Right lobe of liver (tissue), 6 donors: ENCODE measurements at regions not wholly inside any gene's neighbourhood (a gene's known extent, or its start where the extent isn't known, plus 50 kb on each side); places are given as distances from the start of the nearest gene placed in this dataset.

Experiments used
- ATAC-seq, 4 donors: fragments of 200-7000 bp; cut with Tn5 transposase; one replicate each; pipeline ENCODE4 v1.9.1; 2020; ENCODE audit warnings: mild to moderate bottlenecking in 4 of 4, moderate library complexity in 4 of 4
- DNase-seq, 3 donors: peaks; one replicate each; pipeline ENCODE4 v3.0.0-alpha.2; 2020
- H3K27ac ChIP-seq, 3 donors: fragments of 200-600 bp; one replicate each; pipeline ENCODE4 v1.8.0; 2022
- H3K27me3 ChIP-seq, 2 donors: fragments of 200-600 bp; one replicate each; pipeline ENCODE4 v1.8.0; 2022
- H3K36me3 ChIP-seq, 4 donors: fragments of 200-600 bp; sonication (generic) in 1 of 4; one replicate each; pipeline versions ENCODE4 v1.5.1 to v1.8.0; 2017 to 2022; ENCODE audit warnings: control low read depth in 1 of 4
- H3K4me1 ChIP-seq, 4 donors: fragments of 200-600 bp; sonication (generic) in 1 of 4; one replicate each; pipeline versions ENCODE4 v1.5.1 to v1.8.0; 2017 to 2022; ENCODE audit warnings: control low read depth in 1 of 4
- H3K4me3 ChIP-seq, 3 donors: fragments of 200-600 bp; one replicate each; pipeline ENCODE4 v1.8.0; 2022
- H3K9me3 ChIP-seq, 4 donors: fragments of 200-600 bp; sonication (generic) in 1 of 4; one replicate each; pipeline versions ENCODE4 v1.5.1 to v1.8.0; 2017 to 2022; ENCODE audit warnings: control low read depth in 1 of 4
- POLR2A ChIP-seq: fragments of 450-650 bp; IDR thresholded peaks from one replicate; pipeline ENCODE4 v1.6.1; 2017; ENCODE audit warnings: antibody characterized with exemption, mild to moderate bottlenecking
- WGBS: methylation state at CpG from one replicate; pipeline ENCODE4 v1.1.6; 2018; ENCODE audit warnings: low coverage, low lambda C conversion rate; ENCODE audit not compliant: insufficient coverage; ENCODE audit errors: missing lambda C conversion rate; 5-methylcytosine and 5-hydroxymethylcytosine counted together
- intact Hi-C, 2 donors: fragments of 100-400 bp; cut with DNase I; formaldehyde crosslinking; loops; one replicate each; pipeline versions ENCODE4 v1.11.2 to v1.14.1; 2022
- TF ChIP-seq, protein P1 (sequence below), 4 donors: fragments of 200-600 bp in 3 of 4; fragments of 450-650 bp in 1 of 4; IDR thresholded peaks; one replicate each; pipeline versions ENCODE4 v1.5.1 to v1.8.0; 2016 to 2022; ENCODE audit warnings: antibody characterized with exemption in 4 of 4, mild to moderate bottlenecking in 2 of 4
- donor health status: DM: no; HTN: yes; CAD: no.
- donor health status: DM: no; HTN: no; CAD: no.
- donor health status: DM: no; HTN: no; CAD: no.
- donor health status: DM: no; HTN: yes; CAD: no.
- donor health status: DM: no; HTN: yes; CAD: no.

DNA sequence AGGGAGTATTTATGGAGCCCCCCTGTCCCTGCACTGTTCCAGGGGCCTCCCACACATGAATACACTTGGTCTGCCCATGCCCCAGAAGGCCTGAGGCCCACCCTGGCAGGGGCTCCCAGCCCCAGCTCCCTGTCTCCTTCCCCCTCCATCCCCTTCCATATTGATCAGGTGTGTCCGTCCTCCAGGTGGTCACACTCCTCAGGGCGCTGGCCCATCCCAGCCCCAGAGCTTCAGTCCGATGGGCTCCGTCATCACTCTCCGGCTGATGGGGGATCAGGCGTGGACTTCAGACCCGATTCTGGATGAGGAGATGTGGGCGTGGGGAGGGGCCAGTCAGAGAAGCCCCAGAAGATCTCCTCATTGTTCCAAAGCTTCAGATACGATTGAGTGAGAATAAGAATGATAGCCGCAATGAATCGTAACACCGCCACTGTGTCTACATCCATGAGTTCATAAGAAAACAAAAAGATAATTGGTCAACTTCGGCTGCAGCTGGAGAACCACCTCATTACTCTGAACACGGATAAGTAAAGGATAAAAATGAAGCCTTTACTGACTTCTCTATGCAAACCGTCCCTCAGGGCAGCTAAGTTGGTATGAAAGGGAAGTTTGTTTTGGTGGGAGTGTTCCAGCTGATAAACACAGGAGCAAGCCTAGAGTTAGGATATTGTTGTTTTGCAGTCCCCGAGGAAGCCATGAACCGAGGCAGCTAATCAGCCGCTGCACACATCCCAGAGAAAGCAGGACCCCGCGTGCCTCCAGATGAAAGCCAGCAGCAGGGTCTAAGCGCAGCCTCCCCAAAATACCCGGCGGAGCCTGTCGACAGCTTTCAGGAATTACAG is 279.5 kb downstream of the NDUFA10 start:
- no peak for ATAC-seq
- Histone ChIP-seq H3K36me3 (no peaks in the 10 kb centered on the region), H3K27me3 (no peaks in the 10 kb centered on the region), H3K27ac (no peak overlapping the region), H3K4me1 (no peaks in the 10 kb centered on the region), H3K9me3 (no peaks in the 10 kb centered on the region), H3K4me3 (no peak overlapping the region)
- intact Hi-C loops, result no loop called here
- no peak for DNase-seq
- 43% methylated on average over 21 of the region's 24 CpGs for WGBS
- TF ChIP-seq, protein P1, sequence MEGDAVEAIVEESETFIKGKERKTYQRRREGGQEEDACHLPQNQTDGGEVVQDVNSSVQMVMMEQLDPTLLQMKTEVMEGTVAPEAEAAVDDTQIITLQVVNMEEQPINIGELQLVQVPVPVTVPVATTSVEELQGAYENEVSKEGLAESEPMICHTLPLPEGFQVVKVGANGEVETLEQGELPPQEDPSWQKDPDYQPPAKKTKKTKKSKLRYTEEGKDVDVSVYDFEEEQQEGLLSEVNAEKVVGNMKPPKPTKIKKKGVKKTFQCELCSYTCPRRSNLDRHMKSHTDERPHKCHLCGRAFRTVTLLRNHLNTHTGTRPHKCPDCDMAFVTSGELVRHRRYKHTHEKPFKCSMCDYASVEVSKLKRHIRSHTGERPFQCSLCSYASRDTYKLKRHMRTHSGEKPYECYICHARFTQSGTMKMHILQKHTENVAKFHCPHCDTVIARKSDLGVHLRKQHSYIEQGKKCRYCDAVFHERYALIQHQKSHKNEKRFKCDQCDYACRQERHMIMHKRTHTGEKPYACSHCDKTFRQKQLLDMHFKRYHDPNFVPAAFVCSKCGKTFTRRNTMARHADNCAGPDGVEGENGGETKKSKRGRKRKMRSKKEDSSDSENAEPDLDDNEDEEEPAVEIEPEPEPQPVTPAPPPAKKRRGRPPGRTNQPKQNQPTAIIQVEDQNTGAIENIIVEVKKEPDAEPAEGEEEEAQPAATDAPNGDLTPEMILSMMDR (IDR thresholded peaks at IDR 0.05), result no peak
- no peak for TF ChIP-seq POLR2A

DNA sequence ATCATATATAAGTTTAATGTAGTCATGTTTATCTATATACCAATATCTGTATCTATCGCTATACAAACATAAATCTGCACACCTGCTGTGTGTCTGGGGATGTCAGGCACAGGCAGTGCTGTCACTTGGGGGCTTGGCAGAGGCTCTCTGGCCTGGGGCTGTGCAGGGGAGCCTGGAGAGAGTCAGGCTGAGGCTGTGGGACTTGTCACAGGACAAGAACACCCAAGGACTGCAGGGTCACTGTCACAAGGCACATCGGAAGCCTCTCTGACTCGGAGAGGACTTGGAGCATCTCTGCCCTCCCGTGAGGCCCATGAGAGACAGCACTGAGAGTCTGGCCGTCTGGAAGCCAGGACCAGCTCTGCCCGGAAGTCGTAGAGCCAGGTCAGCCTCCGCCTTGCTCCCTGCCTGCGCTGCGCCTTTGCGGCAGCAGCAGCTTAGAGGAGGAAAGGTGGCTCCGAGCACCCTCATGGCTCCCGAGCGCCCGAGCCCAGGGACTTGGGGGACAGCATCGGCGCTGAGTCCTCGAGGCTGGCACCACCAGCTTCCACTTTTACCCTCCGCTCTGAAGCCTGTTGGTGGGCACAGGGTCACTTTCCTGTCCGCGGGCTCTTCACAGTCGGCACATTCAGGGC is 280.3 kb downstream of the NDUFA10 start:
- no peaks in the 10 kb centered on the region for H3K27me3 ChIP-seq
- ATAC-seq, result no peak
- TF ChIP-seq POLR2A, result no peak
- TF ChIP-seq, protein P1 (IDR thresholded peaks at IDR 0.05), result no peak
- H3K4me3 ChIP-seq, result no peak overlapping the region
- H3K4me1 ChIP-seq, result no peaks in the 10 kb centered on the region
- no peak for DNase-seq
- intact Hi-C loops, result no loop called here
- WGBS, result 78% methylated on average over 1 of the region's 22 CpGs
- H3K9me3 ChIP-seq, result no peaks in the 10 kb centered on the region
- no peaks in the 10 kb centered on the region for H3K36me3 ChIP-seq
- H3K27ac ChIP-seq, result no peak overlapping the region

- intact Hi-C loops, result no loop called here
- no peak for TF ChIP-seq POLR2A
- TF ChIP-seq, protein P1 (IDR thresholded peaks at IDR 0.05), result no peak
- Histone ChIP-seq H3K36me3 (no peaks in the 10 kb centered on the region), H3K9me3 (no peaks in the 10 kb centered on the region), H3K4me3 (no peak overlapping the region), H3K4me1 (no peaks in the 10 kb centered on the region), H3K27me3 (no peaks in the 10 kb centered on the region), H3K27ac (no peak overlapping the region)
- no peak for DNase-seq
- ATAC-seq, result no peak
- 73% methylated on average over 6 of the region's 6 CpGs for WGBS
Measured at GRCh38 chr2:239743206-239743605, 281.9 kb downstream of the NDUFA10 start.

- no peaks in the 10 kb centered on the region for H3K36me3 ChIP-seq
- H3K9me3 ChIP-seq, result no peaks in the 10 kb centered on the region
- no peak overlapping the region for H3K4me3 ChIP-seq
- no peak overlapping the region for H3K27ac ChIP-seq
- TF ChIP-seq POLR2A, result no peak
- TF ChIP-seq, protein P1 (IDR thresholded peaks at IDR 0.05), result no peak
- no peaks in the 10 kb centered on the region for H3K27me3 ChIP-seq
- ATAC-seq (peak in 2 of 4 donors; percentile 9 to 18), DNase-seq (no peak)
- intact Hi-C loops, result no loop called here
- no peaks in the 10 kb centered on the region for H3K4me1 ChIP-seq
- no CpG with 5 or more reads among the region's 15 CpGs for WGBS
Measured at GRCh38 chr2:239742377-239742776, 282.8 kb downstream of the NDUFA10 start.
